Umbilical cord (tissue), 1 donor: ENCODE measurements at regions not wholly inside any gene's neighbourhood (a gene's known extent, or its start where the extent isn't known, plus 50 kb on each side); places are given as distances from the start of the nearest gene placed in this dataset.

Source experiments
- DNase-seq: peaks from one replicate; pipeline ENCODE4 v3.0.0-alpha.2; 2015; ENCODE audit warnings: low spot score

- DNase-seq, result no peak
Measured at GRCh38 chr1:222370913-222371675, 176.8 kb downstream of the HHIPL2 start.

GRCh38 chr1:222370081-222370912 is 177.6 kb downstream of the HHIPL2 start:
- no peak for DNase-seq

GRCh38 chr1:222369148-222369547 is 178.8 kb downstream of the HHIPL2 start:
- DNase-seq, result no peak

GRCh38 chr1:222358100-222358499 is 189.8 kb downstream of the HHIPL2 start:
- DNase-seq, result no peak

GRCh38 chr1:222357252-222357651 is 190.7 kb downstream of the HHIPL2 start:
- no peak for DNase-seq

- no peak for DNase-seq
Measured at GRCh38 chr1:222347627-222348026, 200.3 kb downstream of the HHIPL2 start.

- no peak for DNase-seq
Measured at GRCh38 chr1:222346955-222347354, 200.9 kb downstream of the HHIPL2 start.

- no peak for DNase-seq
Measured at GRCh38 chr1:222339376-222339947, 208.4 kb downstream of the HHIPL2 start.

- DNase-seq, result no peak
Measured at GRCh38 chr1:222335586-222335985, 212.3 kb downstream of the HHIPL2 start.

GRCh38 chr1:222334026-222334680 is 213.8 kb downstream of the HHIPL2 start:
- no peak for DNase-seq

- no peak for DNase-seq
Measured at GRCh38 chr1:222331765-222332164, 216.1 kb downstream of the HHIPL2 start.

GRCh38 chr1:222331340-222331739 is 216.6 kb downstream of the HHIPL2 start:
- DNase-seq, result peak; percentile 89

GRCh38 chr1:222329493-222330045 is 218.3 kb downstream of the HHIPL2 start:
- DNase-seq, result no peak

GRCh38 chr1:222326710-222327036 is 221.2 kb downstream of the HHIPL2 start:
- no peak for DNase-seq

GRCh38 chr1:222326006-222326709 is 221.7 kb downstream of the HHIPL2 start:
- DNase-seq, result no peak

GRCh38 chr1:222325506-222325905 is 222.4 kb downstream of the HHIPL2 start:
- DNase-seq, result no peak

- DNase-seq, result no peak
Measured at GRCh38 chr1:222314839-222315238, 233.1 kb downstream of the HHIPL2 start.

GRCh38 chr1:222310836-222311235 is 237.1 kb downstream of the HHIPL2 start:
- peak; percentile 17 for DNase-seq

GRCh38 chr1:222307621-222308020 is 240.3 kb downstream of the HHIPL2 start:
- DNase-seq, result no peak

- DNase-seq, result no peak
Measured at GRCh38 chr1:222306512-222306911, 241.4 kb downstream of the HHIPL2 start.

- no peak for DNase-seq
Measured at GRCh38 chr1:222306011-222306410, 241.9 kb downstream of the HHIPL2 start.
